ENCODE measurements at regions not wholly inside any gene's neighbourhood (a gene's known extent, or its start where the extent isn't known, plus 50 kb on each side); places are given as distances from the start of the nearest gene placed in this dataset.

- intact Hi-C loops (cut with micrococcal nuclease) (no loop called here), dilution Hi-C loops (cut with MboI; ENCODE audit: extremely low pct_ligation_motif_present, low sequenced_read_pairs) (no loop called here)
- Histone ChIP-seq H3K4me1 (ENCODE audit: control insufficient read depth, extremely low read depth, insufficient read depth, low read length) (no peaks in the 10 kb centered on the region), H3K4me3 (replicated peaks in 1 of 3; ENCODE audit: insufficient read depth in 1 of 3, low read depth in 1 of 3, low read length in 3 of 3) (no peak overlapping the region), H3K9me1 (replicated peaks; ENCODE audit: control insufficient read depth, extremely low read depth, insufficient read depth, low read length) (no peaks in the 10 kb centered on the region), H3K79me2 (ENCODE audit: control insufficient read depth, insufficient read depth, low read length) (no peaks in the 10 kb centered on the region), H3K4me2 (ENCODE audit: insufficient read depth, low read length) (no peak overlapping the region), H4K20me1 (replicated peaks; ENCODE audit: control insufficient read depth, extremely low read depth, insufficient read depth, low read length) (no peaks in the 10 kb centered on the region), H3K27me3 (ENCODE audit: control insufficient read depth in 2 of 2, insufficient read depth in 2 of 2, low read length in 2 of 2) (no peaks in the 10 kb centered on the region), H3K27ac (ENCODE audit: insufficient read depth, low read depth, low read length) (no peak overlapping the region), H3K36me3 (ENCODE audit: control insufficient read depth in 2 of 2, extremely low read depth in 1 of 2, insufficient read depth in 2 of 2, low read length in 2 of 2) (no peaks in the 10 kb centered on the region), H2AFZ (ENCODE audit: low read depth, low read length) (no peak overlapping the region), H3K9ac (replicated peaks; ENCODE audit: extremely low read depth, insufficient read depth, low read length) (no peak overlapping the region), H3K9me3 (replicated peaks; ENCODE audit: control insufficient read depth, insufficient read depth, low read length) (no peaks in the 10 kb centered on the region)
- no peak for FAIRE-seq
- no peak for TF ChIP-seq MAX (IDR thresholded peaks at IDR 0.05; ENCODE audit: insufficient read depth, insufficient read length)
- no peak for TF ChIP-seq MYC (IDR thresholded peaks at IDR 0.05; ENCODE audit: low read depth, low read length)
- no peak for TF ChIP-seq CTCF (IDR thresholded peaks at IDR 0.05; ENCODE audit: extremely low read depth in 1 of 2, insufficient read depth in 1 of 2, low read depth in 1 of 2, low read length in 2 of 2)
- no peak for TF ChIP-seq JUN (IDR thresholded peaks at IDR 0.05; ENCODE audit: borderline replicate concordance, insufficient read depth, insufficient read length, low read depth)
- TF ChIP-seq EZH2 (IDR thresholded peaks at IDR 0.05; ENCODE audit: borderline replicate concordance, low read depth, low read length, severe bottlenecking), result no peak
- no peak for TF ChIP-seq POLR2A (IDR thresholded peaks at IDR 0.05; ENCODE audit: low read depth, low read length)
- no peak for DNase-seq (ENCODE audit: low read depth, low spot score)
- ChIA-PET CTCF (no interaction called here), POLR2A (no interaction called here)
- no TSS peak for BruUV-seq (replicated peaks)
Measured at GRCh38 chr3:72560846-72561675, 287.2 kb downstream of the SHQ1 start.

Data from endothelial cell of umbilical vein (primary cell).